HAP-1 (cell line): ENCODE measurements at regions not wholly inside any gene's neighbourhood (a gene's known extent, or its start where the extent isn't known, plus 50 kb on each side); places are given as distances from the start of the nearest gene placed in this dataset.
A peak's percentile ranks its signal among the peaks of the same experiment; 100 is the strongest.

Experiments
- DNase-seq, 2 experiments: peaks; one replicate each; pipeline ENCODE4 v3.0.0-alpha.2; 2016 to 2020; ENCODE audit warnings: low spot score in 2 of 2
- H3K27me3 ChIP-seq: fragments of 250-450 bp; sonication (Bioruptor Pico); 2 replicates; pipeline ENCODE4 v1.5.1; 2020; ENCODE audit warnings: low read depth, mild to moderate bottlenecking, moderate library complexity
- H3K36me3 ChIP-seq: fragments of 250-450 bp; sonication (Bioruptor Pico); replicated peaks from 2 replicates; pipeline ENCODE4 v1.5.1; 2020; ENCODE audit warnings: mild to moderate bottlenecking
- H3K4me1 ChIP-seq: fragments of 250-450 bp; sonication (Bioruptor Pico); 2 replicates; pipeline ENCODE4 v1.5.1; 2020; ENCODE audit warnings: mild to moderate bottlenecking
- H3K4me3 ChIP-seq: fragments of 250-450 bp; sonication (Bioruptor Pico); 2 replicates; pipeline ENCODE4 v1.5.1; 2020; ENCODE audit warnings: mild to moderate bottlenecking, moderate library complexity
- H3K9me3 ChIP-seq: fragments of 250-450 bp; sonication (Bioruptor Pico); 2 replicates; pipeline ENCODE4 v1.5.1; 2020; ENCODE audit warnings: mild to moderate bottlenecking, moderate library complexity
- in situ Hi-C: fragments of 300-500 bp; cut with MboI; formaldehyde crosslinking; loops from 3 replicates; pipeline ENCODE4 v1.14.3; 2020; ENCODE audit warnings: low sequenced_read_pairs, inconsistent platforms, mixed read lengths

DNA sequence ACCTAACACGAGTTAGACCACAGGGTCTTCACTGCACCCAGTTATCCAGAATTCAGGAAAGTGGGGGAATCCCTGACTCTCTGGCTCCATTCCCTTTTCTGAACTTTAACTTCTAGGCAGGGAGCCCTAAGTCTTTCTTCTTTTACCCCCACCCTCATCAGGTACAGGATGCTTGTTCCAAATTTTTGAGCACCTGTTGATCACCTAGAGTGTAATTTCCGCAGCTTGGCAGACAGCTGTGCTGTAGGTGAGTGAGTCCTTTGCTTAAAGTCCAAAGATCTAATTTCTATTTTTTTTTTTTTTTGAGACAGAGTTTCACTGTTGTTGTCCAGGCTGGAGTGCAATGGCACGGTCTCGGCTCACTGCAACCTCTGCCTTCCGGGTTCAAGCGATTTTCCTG lies 89.5 kb upstream of the AKIRIN2 start:
- in situ Hi-C loops: no loop called here
- Histone ChIP-seq H3K4me3 (no peak overlapping the region), H3K4me1 (peaks cover 19% of the 10 kb centered on the region), H3K27me3 (no peaks in the 10 kb centered on the region), H3K9me3 (no peaks in the 10 kb centered on the region), H3K36me3 (no peaks in the 10 kb centered on the region)
- DNase-seq: no peak

DNA sequence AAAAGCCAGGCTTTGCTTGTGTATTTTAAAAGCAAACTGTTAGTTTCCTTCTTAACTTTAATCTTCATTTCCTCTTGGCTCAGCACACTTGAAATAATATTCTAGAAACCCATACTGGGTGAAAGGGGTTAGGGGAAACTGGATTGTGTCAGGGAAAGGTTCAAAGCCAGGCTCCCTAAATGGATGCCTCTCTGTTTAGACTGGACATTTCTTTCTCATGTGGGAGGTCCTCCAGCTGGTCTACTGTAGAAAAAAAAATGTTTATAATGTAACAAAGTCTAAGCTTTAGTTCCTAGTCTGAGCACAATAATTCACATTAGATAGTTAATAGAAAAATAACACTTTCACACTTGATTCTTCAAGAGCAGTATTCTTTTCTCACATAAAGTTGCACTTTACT lies 89.0 kb upstream of the AKIRIN2 start:
- Histone ChIP-seq H3K9me3 (no peaks in the 10 kb centered on the region), H3K4me3 (no peak overlapping the region), H3K4me1 (peaks cover 19% of the 10 kb centered on the region), H3K36me3 (no peaks in the 10 kb centered on the region), H3K27me3 (no peaks in the 10 kb centered on the region)
- DNase-seq: no peak
- in situ Hi-C loops: no loop called here

DNA sequence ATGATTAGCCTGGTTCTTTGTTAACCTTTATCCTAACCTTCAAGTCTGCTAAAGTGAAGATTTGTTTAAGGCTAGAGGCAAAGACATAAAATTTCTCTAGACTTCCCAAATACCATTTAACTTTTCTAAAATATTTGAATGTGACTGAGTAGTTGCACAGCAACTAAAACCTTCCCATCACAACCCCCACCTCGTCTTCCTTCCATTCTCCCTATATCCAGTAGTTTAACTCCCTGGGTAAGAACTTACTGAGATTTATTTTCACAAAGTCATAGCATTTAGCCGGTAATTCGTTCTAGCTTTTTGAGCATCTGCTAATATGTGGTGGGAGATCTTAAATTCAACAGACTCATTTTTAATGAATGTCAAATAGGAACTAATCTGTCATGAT lies 87.9 kb upstream of the AKIRIN2 start:
- H3K9me3 ChIP-seq: no peaks in the 10 kb centered on the region
- H3K27me3 ChIP-seq: no peaks in the 10 kb centered on the region
- no peak for DNase-seq
- no peaks in the 10 kb centered on the region for H3K36me3 ChIP-seq
- in situ Hi-C loops: no loop called here
- no peak overlapping the region for H3K4me3 ChIP-seq
- H3K4me1 ChIP-seq: peaks cover 9% of the 10 kb centered on the region

DNA sequence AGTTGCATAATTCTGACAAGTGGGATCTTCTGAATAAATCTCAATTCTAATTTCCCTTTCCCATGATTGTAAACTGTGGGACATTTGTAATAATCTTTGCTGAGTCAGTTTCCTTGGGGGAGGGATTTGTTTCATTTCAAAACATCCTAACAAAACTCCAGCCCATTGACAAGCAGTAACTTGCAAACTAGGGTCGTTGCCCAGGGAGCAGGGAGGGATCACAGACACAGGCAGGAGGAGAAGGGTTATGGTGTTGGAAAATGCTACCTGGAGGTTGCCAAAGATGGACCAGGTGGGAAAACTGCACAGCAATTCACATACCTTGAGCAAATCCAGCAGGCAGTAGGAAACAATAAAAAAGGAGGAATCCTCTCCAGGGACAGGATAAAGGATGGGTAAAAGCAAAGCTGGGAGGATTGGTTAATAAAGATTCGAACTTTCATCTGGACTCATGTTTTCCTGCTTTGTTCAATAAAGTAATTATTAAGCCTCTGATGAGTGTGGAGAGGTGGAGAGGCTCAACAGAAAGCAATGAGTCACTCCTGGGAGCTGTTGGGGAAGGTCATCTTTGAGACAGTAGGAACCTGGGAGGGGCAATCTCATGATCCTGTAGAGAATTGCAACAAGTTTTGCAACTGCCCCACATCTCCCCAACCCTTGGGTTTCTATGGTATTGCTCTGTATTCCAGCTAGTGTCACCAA lies 87.3 kb upstream of the AKIRIN2 start:
- Histone ChIP-seq H3K27me3 (no peaks in the 10 kb centered on the region), H3K4me1 (peaks cover 6% of the 10 kb centered on the region; the same call in 1 of the 2 replicates), H3K9me3 (no peaks in the 10 kb centered on the region), H3K4me3 (no peak overlapping the region), H3K36me3 (no peaks in the 10 kb centered on the region)
- DNase-seq: no peak
- in situ Hi-C loops: no loop called here

DNA sequence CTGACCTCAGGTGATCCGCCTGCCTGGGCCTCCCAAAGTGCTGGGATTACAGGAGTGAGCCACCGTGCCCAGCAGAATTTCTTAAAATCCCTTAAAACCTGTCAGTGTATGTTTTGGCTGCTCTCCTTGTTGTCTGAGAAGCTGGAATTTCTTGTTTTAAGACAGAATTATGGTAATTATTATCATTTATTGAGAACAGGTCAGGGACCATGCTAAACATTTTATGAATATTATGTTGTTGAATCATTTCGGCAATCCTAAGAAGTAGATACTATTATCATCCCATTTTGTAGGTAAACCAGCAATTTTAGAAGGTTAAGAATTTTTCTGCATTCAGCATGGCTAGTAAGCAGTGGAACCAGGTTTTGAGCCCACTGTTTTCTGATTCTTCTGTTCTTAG lies 86.1 kb upstream of the AKIRIN2 start:
- H3K27me3 ChIP-seq: no peaks in the 10 kb centered on the region
- in situ Hi-C loops: no loop called here

DNA sequence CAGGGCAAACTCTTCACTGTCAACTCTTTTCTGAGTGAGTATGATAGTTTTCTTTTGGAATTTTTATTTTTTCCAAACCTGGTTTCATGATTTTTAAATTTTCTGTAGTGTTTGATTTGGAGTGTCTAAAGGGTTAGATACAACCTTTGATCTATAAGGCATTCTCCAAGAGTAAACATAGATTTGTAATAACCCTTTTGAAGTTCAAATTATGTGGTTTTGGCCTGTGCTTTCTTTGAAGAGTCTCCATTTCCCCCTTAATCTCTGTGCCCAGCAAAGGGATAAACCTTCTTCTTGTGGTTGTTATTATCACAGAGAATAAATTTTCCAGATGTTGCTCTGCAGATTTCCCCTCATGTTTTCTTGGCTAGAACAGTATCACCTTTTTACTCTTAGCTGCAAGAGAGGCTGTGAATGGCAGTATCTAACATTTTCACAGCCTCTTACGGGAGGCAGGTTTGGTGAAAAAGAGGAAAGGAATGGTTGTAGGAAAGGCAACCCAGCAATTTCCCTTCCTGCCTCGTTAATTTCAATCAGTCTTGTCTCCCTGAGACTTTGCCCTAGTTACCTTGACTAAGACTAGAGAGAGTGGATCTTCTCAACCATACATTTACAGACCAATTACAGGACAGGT lies 83.3 kb upstream of the AKIRIN2 start:
- Histone ChIP-seq H3K36me3 (no peaks in the 10 kb centered on the region), H3K9me3 (no peaks in the 10 kb centered on the region), H3K4me1 (peaks cover 4% of the 10 kb centered on the region; the same call in 1 of the 2 replicates), H3K4me3 (no peak overlapping the region), H3K27me3 (no peaks in the 10 kb centered on the region)
- DNase-seq: no peak
- in situ Hi-C loops: no loop called here

More for the DNA sequence above, 86.1 kb upstream of the AKIRIN2 start:
- Histone ChIP-seq H3K4me3 (no peak overlapping the region), H3K4me1 (peaks cover 6% of the 10 kb centered on the region; the same call in 1 of the 2 replicates), H3K9me3 (no peaks in the 10 kb centered on the region), H3K36me3 (no peaks in the 10 kb centered on the region)
- no peak for DNase-seq

DNA sequence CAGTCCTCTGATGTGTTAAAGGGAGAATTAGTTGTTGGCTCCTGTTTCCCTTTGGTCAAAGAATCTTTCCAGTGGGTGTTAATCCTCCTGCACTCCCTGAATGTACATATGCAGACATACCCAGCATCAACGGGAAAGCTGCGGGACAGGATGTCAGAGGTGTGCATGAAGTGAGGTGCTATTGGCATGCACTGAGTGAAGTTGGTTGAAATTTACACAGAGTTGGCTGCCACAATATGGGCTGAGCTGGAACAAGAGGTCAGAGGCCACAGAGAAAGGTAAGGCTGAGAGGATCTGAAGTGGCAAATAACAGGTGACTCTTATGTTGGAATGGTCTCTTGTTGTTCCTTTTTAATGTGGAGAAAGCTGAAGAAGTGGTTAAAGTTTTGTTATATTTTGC lies 82.7 kb upstream of the AKIRIN2 start:
- no peaks in the 10 kb centered on the region for H3K36me3 ChIP-seq
- peaks cover under 1% of the 10 kb centered on the region; the same call in 1 of the 2 replicates for H3K4me1 ChIP-seq
- no peaks in the 10 kb centered on the region for H3K9me3 ChIP-seq
- no peak overlapping the region for H3K4me3 ChIP-seq
- no peak for DNase-seq
- in situ Hi-C loops: no loop called here
- H3K27me3 ChIP-seq: no peaks in the 10 kb centered on the region

DNA sequence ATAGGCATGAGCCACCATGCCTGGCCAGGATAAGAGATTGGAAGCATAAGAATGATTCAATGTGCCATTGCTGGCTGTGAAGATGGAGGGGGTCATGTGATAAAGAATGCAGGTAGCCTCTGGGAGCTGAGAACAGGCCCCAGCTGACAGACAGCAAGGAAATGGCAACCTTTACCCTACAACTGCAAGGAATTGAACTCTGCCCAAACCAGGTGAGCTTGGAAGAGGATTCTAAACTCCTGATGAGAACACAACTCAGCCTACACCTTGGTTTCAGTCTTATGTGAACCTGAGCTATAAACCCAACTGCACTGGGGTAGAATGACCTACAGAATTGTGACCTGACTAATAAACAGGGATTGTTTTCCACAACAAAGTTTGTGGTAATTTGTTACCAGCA lies 82.0 kb upstream of the AKIRIN2 start:
- in situ Hi-C loops: no loop called here
- H3K9me3 ChIP-seq: no peaks in the 10 kb centered on the region
- H3K27me3 ChIP-seq: no peaks in the 10 kb centered on the region
- H3K4me3 ChIP-seq: no peak overlapping the region
- H3K36me3 ChIP-seq: no peaks in the 10 kb centered on the region
- no peaks in the 10 kb centered on the region; the same call in 1 of the 2 replicates for H3K4me1 ChIP-seq
- DNase-seq: no peak

DNA sequence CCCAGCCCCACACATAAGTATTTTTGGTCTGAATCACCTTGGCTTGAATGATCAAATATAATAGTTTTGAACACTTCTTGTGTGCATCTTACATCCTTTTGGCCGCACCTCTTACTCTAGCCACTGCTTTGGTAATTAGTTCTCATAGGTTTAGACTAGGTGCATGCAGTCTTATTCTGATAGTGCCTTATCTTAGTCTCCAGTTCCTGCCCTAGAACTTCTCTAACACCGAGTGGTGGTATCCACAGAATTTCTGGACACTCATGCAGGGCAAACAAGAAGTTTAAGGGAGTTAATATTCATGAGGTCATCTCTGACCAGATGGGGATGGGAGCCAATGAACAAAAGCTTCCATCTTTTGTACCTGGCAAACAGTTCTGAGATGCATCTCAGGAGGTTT lies 77.5 kb upstream of the AKIRIN2 start:
- Histone ChIP-seq H3K9me3 (no peaks in the 10 kb centered on the region), H3K4me3 (no peak overlapping the region), H3K27me3 (no peaks in the 10 kb centered on the region), H3K4me1 (no peaks in the 10 kb centered on the region), H3K36me3 (no peaks in the 10 kb centered on the region)
- in situ Hi-C loops: no loop called here
- no peak for DNase-seq

DNA sequence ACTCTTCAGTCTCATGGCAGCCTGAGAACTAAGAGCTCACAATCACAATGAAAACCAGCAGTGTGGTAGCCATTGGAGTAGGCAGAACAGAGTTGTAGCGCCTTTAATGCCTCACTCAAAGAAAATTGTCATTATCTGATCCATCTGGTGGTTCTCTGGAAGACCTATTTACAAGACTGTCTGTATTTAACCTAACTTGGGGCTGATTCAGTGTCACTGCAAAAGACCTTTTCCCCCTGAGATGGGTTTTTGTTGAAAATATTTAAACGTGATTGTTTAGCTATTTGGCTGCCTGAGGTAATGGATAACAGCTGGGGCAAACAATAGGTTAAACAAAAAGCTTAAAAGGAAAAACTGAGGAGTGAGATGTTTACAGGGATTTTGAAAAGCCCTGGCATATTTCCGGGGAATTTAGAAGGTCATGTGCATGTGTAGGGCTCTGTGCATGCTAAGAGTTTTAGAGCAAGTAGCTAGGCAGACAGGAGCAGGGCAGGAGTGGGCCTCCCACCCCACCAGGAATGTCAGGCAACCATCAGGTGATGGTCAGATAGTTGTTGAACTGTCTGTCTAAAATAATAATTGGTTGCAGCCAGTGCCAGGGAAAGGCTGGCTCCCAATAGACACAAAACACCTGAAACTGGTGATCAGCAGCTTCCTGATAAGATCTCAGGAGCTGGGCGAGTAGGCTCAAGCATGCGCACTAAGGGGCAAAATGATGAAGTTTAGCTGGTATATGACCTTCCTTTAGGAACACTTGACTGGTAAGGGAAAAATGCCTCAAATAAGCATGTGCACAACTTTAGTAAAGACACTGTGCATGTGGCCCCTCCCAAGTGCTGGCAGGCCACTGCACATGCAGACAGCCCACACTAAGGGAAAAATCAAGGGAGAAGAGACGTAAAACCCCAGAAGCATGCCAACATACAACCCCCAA lies 70.8 kb upstream of the AKIRIN2 start:
- H3K4me3 ChIP-seq: no peak overlapping the region
- no peaks in the 10 kb centered on the region for H3K9me3 ChIP-seq
- in situ Hi-C loops: no loop called here
- H3K27me3 ChIP-seq: no peaks in the 10 kb centered on the region
- no peaks in the 10 kb centered on the region for H3K36me3 ChIP-seq
- peaks cover 16% of the 10 kb centered on the region for H3K4me1 ChIP-seq
- peak; percentile 63 to 88 for DNase-seq

DNA sequence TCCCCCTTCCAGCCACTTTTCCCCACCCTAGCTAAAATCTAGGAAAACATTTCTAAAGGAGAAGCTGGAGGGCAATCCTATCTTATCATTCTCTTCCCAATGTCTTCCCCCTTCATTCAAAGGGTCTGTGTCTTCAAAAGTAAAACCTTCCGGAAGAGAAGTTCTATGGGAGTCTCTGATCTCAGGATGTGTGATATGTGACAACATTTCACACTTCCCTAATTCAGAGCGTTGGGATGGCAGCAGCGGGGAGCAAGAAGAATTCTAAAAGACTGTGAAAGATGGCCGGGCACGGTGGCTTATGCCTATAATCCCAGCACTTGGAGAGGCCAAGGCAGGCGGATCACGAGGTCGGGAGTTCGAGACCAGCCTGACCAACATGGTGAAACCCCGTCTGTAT lies 65.4 kb upstream of the AKIRIN2 start:
- Histone ChIP-seq H3K4me3 (no peak overlapping the region), H3K4me1 (peaks cover 7% of the 10 kb centered on the region), H3K36me3 (no peaks in the 10 kb centered on the region), H3K27me3 (no peaks in the 10 kb centered on the region), H3K9me3 (no peaks in the 10 kb centered on the region)
- in situ Hi-C loops: no loop called here
- no peak for DNase-seq

DNA sequence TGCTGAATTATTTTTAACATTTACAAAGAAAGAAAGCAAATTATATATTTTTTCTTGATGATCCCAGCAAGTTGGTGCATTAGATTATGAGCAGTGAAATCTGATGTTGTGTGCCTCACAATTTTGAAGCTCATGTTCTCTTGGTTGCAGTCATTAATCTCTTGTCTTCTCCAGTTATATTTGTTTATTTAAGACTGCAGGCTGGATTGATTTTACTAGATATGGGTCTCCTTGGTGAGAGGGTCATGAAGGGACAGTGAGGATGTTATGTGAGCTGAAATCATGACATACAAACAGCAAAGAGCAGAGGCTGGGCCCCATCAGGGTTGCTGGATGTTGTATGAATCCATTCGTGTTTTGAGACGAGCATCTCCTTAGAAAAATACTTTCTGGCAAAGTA lies 64.2 kb upstream of the AKIRIN2 start:
- H3K27me3 ChIP-seq: no peaks in the 10 kb centered on the region
- H3K9me3 ChIP-seq: no peaks in the 10 kb centered on the region
- H3K4me3 ChIP-seq: no peak overlapping the region
- H3K4me1 ChIP-seq: no peaks in the 10 kb centered on the region
- no peak for DNase-seq
- in situ Hi-C loops: no loop called here
- H3K36me3 ChIP-seq: no peaks in the 10 kb centered on the region

DNA sequence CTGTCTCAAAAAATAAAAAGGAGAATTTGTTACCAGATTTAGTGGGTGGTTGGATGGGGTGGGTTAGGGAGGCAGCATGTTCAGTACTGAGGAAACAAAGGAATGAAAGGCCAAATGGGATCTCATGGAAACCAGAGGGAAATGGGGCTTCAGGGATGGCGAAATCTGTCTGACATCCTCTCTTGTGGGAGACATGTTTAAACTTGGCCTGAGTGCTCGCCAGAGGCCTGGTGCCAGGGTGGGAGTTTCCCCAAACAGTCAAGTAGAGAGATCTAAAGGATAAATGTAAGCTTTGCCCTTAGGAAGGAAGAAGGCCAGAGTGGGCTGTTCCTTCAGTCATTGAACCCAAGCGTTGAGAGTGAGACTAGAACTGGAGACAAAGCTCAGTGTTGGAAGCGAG lies 61.9 kb upstream of the AKIRIN2 start:
- Histone ChIP-seq H3K36me3 (no peaks in the 10 kb centered on the region), H3K4me3 (no peak overlapping the region), H3K9me3 (no peaks in the 10 kb centered on the region), H3K27me3 (no peaks in the 10 kb centered on the region), H3K4me1 (no peaks in the 10 kb centered on the region)
- no peak for DNase-seq
- in situ Hi-C loops: no loop called here

DNA sequence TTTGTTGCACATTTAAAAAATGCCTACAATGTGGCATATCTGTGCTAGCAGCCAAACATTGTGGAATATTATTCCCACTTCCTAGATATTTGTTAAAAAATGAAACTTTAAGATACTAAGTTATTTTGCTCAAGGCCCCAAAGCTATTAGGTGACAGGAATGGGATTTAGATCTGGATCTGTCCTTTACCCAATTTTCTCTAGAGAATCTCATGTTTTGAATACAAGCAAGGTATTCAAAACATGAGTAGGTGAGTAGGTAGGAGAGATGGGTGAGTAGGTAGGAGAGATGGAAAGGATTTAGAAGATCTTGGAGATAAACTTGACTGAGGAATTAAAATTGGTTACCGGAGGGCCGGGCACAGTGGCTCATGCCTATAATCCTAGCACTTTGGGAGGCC lies 61.2 kb upstream of the AKIRIN2 start:
- Histone ChIP-seq H3K9me3 (no peaks in the 10 kb centered on the region), H3K27me3 (no peaks in the 10 kb centered on the region), H3K4me3 (no peak overlapping the region), H3K4me1 (no peaks in the 10 kb centered on the region), H3K36me3 (no peaks in the 10 kb centered on the region)
- in situ Hi-C loops: no loop called here
- no peak for DNase-seq
